HG02759 (cell line): ENCODE measurements at regions not wholly inside any gene's neighbourhood (a gene's known extent, or its start where the extent isn't known, plus 50 kb on each side); places are given as distances from the start of the nearest gene placed in this dataset.

Experiments used
- ATAC-seq: cut with Tn5 transposase; IDR thresholded peaks from one replicate; pipeline ENCODE4 v1.9.1; 2021; ENCODE audit warnings: mild to moderate bottlenecking, moderate library complexity; ENCODE audit not compliant: unreplicated experiment

DNA sequence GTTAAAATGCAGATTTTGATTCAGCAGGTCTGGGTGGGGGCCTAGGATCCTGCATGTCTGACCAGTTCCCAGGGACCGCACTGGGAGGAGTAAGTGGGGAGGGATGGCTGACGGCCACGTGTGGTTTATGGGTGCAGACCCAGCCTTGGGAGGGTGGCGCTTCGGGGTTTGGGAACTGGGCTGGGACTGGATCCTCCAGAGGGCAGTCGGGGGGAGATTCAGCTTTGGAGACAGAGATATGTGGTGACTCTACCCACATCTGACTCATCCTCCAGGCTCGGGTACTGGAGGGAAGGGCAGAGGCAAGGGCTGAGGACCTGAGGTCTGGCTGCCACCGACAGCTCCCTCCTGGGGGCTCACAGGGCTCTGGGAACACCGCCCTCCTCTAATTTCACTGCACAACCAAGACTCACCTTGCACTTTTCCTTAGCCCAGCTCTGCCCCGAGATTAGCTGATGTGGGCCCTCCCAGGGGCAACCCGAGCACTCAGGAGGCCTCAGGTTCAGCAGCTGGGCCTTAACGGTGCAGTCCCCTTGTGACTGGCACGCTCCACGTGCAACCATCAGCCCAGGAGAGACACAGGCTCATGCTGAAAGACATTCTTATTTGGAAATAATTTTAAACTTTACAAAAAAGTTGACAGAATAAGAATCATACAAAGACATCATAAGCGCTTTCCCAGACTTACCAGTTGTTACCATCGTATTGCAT lies 172.8 kb upstream of the PMEPA1 start:
- ATAC-seq, result no peak

DNA sequence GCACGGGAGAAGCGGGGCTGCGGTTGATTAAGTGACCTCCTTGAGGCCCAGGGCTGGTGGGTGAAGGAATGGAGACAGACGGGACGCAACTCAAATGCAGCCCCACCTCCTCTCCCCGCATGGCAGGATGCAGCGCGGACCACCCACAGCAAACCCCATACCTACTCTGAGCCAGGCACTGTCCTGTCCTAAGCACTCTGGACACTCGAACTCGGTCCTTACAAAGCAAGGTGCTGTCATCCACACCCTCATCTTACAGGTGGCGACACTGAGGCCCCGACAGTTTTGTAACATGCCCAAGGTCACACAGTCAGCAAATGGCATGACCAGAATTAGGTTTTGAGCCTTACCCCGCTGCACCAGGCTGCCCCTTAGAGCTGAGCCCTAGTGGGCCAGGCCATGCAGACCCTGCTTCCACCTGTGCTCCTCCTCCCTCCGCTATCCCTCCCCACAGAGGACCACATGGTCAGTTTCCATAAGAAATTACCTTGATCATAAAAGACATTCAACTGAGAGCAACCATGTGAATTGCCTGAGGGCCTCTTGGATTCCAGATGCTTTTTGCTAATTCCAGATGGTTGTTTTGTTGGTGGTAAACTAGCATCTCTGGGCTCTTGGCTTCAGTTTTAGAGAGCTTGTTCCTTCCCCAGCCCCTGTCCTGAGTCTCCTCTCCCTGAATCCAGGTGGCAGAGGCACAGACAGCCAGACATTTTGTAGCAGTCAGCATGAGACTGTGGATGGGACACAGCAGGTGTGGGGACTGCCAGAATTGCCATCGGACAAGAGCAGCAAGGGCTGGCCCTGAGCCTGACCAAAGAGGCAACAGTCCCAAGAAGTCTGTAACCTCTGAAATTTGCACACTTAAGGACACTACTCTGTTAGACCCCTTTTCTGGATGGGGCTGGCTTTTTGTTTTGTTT lies 171.9 kb upstream of the PMEPA1 start:
- ATAC-seq, result no peak

DNA sequence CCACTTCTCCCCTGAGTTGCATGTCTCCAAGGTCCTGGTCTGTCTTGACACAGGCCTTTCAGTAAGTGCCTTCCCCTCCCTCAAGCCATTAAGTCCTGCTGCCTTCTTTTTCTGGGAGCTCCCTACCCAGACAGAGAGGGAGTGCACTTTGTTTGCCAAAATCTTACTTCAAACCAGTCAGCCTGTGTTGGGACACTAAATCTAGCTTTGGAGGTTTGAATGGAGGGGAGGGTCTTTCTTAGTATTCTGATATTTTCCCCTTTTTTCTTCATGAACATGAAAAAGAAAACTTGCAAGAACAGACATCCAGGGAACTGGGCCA lies 170.7 kb upstream of the PMEPA1 start:
- ATAC-seq, result no peak

DNA sequence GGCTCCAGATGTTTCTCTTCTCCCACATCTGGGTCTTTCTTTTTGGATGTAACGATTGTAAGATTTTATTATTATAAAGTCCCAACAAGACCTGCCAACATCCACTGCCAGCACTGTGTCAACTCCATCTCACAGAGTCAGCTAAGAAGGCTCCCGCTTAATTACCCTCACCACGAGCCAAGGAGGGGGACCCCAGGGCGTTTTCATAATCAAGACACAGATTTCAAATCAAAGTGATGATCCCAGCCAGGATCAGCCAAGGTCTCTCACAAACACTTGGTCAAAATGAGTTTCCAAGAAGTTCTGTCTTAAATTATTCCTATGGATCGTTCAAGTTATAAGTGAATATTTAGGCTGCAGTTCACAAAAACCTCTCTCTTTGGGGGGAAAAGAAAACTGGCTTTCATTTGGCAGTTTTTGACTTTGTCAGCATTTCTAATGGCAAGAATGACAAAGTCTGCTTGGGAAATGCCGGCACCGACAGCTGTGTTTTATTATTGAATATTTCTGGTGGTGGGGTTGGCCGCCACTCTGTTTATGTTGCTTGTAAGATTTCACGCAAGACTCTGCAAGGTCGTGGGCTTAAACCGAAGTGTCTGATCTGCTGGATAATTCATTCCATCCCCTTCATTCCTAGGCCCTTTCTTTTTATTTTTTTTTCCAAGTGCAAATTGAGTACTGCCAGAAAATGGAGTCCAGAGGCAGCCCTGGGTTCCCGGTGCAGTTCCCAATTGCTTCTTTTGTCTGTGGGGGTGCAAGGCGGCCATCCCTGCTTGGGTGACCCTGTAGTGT lies 170.2 kb upstream of the PMEPA1 start:
- ATAC-seq, result no peak

DNA sequence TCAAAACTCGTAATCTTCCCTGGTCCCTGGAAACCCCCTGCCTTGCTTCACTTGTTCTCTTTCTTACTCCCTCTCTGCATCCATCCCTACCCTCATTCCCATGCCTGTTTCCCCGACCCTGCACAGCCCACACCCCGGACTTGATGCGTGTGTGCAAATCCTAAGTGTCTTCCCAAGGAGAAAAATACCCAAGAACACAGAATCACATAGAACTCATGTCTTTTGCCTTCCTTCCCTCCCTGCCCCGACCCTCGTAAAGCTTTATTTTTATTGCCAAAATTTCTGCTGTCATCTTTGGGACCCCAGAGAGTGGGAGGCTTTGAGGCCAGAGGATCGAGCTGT lies 169.6 kb upstream of the PMEPA1 start:
- no peak for ATAC-seq

DNA sequence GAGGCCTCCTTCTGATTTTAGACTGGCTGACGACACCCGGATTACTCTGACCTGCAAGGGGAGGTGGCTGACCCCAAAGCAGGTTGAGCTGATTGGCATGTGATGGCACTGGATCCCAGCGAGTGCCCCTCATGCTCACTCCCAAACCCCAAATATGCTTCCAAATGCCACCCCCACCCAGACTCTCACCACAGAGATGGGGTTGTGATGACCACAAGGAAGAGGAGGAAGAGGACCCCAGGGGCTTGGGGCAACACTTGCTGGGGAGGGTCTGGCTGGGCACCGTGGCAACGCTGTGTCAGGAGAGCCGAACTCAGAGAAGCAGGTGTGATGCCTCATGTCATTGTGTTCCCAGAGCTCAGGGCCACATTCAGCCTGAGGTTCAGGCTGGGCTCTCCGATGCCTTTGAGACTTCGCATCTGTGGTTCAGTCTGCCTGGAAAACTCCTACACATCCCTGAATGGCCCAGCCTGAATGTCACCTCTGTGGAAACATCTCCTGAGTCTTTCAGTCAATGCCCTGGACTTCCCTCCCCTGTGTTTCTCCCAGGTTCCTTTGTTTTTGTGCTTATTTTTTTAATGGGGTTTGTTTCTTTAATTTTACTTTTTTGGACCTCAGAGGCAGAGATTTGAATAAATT lies 169.1 kb upstream of the PMEPA1 start:
- no peak for ATAC-seq

DNA sequence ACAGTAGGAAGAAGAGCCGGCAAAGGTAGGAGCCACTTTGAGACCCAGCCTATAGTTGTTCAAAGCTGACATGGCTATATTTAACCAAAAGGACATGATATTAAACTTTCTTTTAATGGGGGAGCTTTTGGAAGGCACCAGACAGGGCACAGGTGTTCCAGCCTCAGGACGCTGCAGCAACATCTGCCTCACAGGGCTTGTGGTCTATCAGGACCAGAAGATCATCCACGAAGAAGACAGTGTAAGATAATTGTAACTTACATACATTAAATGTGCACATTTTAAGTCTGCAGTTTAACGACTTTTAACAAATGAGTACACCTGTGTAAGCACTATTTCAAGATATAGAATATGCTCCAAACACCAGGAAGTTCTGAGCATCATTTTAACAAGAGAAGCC lies 168.2 kb upstream of the PMEPA1 start:
- ATAC-seq, result no peak

DNA sequence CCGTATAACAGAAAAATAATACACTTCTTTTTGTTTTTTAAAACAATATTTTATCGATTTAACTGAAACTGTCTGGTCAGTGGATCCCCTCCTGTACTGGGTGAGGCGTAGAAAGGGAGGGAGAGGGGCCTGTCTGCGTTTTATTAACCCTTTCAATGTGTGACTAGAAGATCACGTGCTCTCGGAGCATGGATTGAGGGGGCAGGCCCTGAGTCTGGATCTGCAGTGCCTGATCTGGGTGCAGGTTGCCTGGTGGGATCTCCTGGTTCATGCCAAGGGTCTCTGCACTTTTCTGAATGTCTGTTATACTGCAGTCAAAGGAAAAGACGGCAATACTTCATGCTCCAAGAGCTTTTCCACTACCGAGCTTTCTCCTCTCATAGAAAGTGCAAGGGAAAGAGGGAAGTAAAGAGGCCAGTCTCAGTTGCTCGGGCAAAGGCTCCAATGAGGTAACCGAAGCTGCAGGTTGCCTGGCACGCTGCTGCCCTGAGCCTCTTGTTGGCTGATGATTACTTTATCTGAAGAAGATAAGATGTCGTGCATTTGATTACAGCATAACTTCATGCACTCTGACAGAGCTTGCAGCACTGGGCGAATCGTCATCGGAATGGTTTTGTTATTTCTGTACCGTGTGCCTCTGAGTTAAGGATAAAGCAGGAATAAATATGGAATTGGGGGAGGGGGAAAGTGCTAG lies 167.5 kb upstream of the PMEPA1 start:
- ATAC-seq, result no peak

DNA sequence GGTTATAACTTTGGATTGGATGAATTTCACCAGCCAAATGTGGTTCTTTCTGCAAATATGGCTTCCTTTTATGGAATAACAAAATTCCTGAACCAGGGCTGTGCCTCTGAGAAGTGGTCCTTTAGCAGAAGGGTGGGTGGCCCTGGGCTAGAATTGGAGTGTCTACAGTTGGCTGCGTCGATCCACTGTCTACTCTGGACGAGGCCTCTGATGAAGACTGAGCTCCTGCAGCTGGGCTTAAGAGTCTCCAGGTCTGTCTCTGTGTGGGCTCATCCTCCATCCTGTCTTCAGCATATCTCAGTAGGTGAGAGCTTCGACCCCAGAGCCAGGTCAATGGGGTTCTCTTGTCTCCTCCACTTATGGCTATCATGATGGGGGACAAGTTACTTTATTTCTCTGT lies 166.3 kb upstream of the PMEPA1 start:
- no peak for ATAC-seq

DNA sequence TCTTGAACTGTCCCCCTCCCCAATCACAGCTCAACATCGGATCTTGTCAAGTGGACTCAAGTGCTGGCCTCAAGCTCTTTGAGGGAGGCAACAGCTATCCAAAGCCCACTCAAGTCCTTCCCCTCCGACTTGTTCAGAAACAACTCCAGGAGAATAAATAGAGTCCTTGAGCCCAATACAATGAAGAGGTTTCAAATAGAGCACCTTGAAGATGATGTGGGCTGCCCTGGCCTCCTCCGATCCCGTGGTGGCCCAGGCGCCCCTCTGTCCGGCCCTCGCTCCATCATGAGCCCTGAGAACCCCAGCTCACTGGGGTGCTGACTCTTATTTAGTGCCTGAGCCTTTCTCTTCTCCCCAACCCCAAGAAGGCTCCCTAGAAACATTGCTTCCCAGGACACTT lies 164.3 kb upstream of the PMEPA1 start:
- no peak for ATAC-seq

DNA sequence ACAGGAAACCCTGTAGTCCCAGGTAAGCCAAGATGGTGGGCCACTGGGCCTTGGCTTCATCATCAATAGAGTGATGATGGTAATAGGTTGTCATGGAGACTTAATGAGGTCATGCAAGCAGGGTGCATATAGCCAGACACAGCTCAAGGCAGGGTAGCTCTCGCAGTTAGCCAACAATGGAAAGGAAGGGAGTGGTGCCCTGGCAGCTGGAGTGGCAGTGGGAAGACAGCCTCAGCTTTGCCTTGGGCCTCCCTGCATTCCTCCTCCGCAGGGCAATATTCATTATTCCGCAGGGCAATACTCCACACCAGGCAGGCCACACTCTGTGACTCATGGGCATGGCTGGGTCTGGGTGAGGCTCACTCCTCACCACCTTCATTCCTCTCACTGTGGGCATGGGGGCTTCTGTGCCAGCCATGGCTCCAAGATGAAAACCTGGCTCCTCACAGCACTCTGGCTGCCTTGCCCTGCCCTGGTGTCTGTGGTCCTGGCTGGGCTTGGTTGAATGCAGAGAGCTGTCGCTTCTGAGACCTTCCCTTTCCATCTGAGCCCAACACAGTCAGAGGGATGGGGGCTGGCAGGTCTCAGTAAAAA lies 163.1 kb upstream of the PMEPA1 start:
- no peak for ATAC-seq

DNA sequence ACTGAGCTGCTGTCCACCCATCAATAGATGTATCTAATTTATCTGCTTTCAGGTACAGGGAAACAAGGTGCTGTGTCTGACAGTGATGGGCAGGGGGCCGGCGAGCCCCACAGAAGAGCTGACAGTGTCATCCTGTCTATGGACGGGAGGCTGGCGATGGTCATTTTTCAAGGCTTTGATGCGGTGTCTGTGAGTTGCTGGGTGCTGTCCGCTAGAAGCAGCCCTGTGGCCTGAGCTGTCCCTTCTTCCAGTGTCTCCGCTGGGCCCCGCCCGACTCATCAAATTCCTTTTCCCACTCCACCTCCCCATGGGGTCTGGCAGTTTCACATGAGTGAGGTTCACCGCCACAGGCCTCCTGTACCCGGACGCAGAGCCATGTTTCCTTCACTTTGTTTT lies 161.4 kb upstream of the PMEPA1 start:
- ATAC-seq, result no peak

DNA sequence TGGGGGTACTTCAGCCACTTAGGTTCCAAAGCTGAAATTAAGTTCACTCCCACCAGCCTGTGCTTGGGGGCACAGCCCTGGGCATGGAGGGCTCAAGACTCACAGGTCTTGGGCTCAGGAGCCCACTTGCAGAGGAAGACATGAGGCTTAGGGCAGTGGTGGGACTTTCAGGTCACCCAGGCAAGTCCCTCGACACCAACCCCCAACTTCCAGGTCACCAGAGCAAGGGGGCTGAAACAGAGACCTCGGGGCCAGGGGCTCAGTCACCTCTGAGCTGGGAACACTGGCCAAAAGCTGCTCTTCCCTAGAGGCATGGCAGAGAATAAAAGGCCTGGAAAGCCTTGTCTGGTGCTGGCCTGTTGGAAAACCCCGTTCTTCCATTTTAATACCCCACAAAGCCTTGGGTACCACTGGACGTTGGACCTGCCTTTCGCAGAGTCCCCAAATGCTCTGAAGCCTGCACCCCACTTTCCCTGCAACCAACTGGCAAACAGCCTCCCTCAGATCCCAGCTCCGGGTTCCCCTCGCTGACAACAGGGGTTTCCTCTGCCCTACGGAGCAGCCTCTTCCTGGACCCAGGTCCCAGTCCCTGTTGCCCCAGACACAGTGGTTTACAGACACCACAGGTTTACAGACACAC lies 160.9 kb upstream of the PMEPA1 start:
- no peak for ATAC-seq

DNA sequence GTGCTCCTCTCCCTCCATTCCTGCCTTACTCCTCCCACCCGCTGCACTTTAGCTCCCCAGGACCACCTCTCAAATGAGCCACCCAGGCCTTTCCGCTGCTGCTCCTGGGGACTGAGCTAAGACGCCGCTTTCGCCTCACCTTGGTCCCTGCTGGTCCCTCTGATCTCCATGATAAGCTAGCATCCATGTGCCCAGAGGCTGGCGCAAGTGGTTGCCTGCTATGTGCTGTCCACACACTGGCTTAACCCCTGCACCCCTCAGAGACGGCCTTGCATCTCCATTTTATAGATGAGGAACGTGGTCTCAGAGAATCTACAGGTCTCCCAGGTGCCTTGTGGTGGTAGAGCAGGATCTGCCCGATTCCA lies 160.1 kb upstream of the PMEPA1 start:
- no peak for ATAC-seq

DNA sequence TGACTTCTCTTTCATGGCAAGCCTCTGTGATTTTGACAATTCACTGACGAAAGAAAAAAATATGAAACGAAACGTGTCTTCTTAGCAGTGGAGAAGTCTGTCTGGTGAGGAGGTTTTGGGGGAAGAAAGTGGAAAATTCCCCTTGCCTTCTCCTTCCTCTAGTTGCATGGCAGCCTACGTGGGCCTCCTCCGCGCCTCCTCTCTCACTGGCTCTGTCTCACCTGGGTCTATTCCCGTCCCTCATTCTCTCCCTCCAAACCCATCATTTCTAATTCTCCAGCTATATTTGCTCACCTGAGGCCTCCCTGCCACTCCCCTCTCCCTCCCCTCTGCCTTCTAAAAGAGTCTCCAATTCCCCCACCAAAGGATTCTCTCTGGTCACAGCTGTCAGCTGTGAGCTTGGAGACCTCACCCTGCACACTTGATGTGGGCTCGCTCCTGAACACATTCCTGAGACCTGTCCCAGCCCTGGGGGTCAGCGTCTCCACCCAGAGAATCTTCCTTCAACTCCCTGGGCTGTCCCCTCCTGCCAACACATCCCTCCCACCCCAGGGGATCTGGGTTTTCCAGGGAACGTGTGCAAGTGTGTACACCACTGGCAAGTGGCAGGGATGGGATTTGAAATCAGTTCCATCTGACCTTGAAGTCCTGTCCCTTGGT lies 159.6 kb upstream of the PMEPA1 start:
- no peak for ATAC-seq

DNA sequence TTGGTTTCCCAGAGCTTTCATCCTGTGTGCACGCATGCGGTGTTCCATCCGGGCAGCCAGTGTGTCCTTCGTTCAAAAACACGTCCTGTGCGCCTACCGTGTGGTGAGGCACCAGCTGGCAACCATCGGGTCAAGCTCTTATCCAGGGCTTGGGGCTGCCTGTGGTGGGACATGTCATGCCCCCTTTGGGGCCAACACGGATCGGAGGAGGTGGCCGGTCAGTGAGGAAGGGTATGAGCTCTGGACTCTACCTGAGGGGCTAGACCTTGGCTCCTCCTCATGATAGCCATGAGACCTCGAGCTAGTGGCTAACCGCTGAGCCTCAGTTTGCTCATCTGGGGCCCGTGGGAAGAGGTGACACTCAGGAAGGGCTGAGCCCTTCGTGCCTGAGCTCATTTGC lies 158.5 kb upstream of the PMEPA1 start:
- no peak for ATAC-seq

DNA sequence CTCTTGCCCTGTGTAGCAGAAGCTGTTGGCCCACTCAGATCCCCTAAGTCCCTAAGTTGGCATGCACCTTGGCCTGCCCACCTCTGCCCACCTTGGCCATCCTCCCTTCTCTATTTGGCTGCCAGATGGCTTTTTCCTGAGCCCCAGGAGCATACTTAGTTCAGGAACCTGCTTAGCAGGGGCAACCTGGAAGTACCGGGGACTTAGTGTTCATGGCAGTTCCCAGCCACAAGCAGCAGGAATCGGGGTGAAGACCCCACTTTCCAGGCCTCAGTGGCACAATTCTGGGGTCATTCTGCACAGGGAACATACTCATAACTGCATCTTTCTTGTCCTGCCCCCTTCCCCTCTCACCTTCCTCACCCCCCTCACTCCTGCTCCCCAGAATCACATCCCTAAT lies 158.0 kb upstream of the PMEPA1 start:
- no peak for ATAC-seq

DNA sequence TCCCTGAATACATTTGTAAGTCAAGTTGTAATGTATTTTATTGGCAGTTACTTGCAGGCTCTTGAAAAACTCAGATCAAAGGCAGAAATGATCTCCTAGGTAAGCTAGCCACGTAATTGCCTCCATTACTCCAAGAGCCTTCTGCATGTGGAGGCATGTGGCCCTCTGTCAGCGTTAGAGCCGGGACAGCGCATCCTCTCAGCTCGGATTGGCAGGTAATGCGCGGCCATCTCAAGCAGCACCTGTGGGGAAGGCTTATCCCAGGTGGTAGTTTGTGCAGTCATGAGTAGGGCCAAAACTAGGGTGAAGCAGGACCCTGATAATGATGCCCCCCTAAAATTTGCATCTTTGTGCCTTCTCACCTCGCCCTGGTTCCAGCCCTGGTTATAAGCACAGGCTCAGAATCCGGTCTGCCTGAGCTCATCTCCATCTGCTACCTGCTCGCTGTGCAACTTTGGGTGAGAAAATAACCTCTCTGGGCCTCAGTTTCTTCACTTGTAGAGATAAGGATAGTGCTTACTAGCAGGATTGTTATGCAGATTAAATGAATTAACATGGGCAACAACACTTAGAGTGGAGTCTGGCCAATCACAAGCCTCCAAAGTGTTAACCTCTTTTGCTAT lies 157.5 kb upstream of the PMEPA1 start:
- no peak for ATAC-seq
